ENCODE measurements at regions not wholly inside any gene's neighbourhood (a gene's known extent, or its start where the extent isn't known, plus 50 kb on each side); places are given as distances from the start of the nearest gene placed in this dataset.

DNA sequence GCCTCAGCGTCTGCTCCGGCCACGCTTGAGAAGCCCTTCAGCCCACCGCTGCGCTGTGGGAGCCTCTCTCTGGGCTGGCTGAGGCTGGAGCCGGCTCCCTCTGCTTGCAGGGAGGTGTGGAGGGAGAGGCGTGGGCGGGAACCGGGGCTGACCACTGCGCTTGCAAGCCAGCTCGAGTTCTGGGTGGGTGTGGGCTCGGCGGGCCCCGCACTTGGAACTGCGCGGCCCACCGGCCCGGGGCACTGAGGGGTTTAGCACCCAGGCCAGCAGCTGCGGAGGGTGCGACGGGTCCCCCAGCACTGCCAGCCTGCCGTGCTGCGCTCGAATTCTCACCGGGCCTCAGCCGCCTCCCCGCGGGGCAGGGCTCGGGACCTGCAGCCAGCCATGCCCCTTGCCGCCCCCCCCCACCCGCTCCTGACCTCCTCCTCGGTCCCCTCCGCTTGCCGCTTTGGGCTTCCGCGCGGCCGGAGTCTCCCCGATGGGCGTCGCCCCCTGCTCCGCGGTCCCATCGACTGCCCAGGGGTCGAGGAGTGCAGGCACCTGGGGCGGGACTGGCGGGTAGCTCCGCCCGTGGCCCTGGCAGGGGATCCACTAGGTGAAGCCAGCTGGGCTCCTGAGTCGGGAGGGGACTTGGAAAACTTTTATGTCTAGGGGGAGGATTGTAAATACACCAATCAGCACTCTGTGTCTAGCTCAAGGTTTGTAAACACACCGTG is 106.7 kb downstream of the RAP2B start:
- Histone ChIP-seq H3K9me3 (ENCODE audit: control insufficient read depth, insufficient read depth, low read depth, low read length) (no peaks in the 10 kb centered on the region), H3K36me3 (ENCODE audit: control insufficient read depth, insufficient read depth, low read length) (no peaks in the 10 kb centered on the region), H3K27me3 (ENCODE audit: control insufficient read depth, insufficient read depth, low read length) (no peaks in the 10 kb centered on the region), H3K4me3 (ENCODE audit: low read depth in 2 of 2, low read length in 2 of 2) (no peak overlapping the region), H3K27ac (ENCODE audit: low read length) (no peak overlapping the region), H3K4me1 (ENCODE audit: control insufficient read depth, insufficient read depth, low read length) (no peaks in the 10 kb centered on the region)
- in situ Hi-C loops (cut with HindIII; ENCODE audit: low pct_unique_long_range_greater_than_20kb, low sequenced_read_pairs): no loop called here
- no peak for ATAC-seq
- CTCF ChIA-PET: interaction anchor here (0.7 kb wide), 1 partner anchor 211 kb away, joined by 4 read pairs; no protein-coding TSS in a partner anchor
- no peak for DNase-seq (ENCODE audit: low read depth, low spot score)
- TF ChIP-seq, protein P1, sequence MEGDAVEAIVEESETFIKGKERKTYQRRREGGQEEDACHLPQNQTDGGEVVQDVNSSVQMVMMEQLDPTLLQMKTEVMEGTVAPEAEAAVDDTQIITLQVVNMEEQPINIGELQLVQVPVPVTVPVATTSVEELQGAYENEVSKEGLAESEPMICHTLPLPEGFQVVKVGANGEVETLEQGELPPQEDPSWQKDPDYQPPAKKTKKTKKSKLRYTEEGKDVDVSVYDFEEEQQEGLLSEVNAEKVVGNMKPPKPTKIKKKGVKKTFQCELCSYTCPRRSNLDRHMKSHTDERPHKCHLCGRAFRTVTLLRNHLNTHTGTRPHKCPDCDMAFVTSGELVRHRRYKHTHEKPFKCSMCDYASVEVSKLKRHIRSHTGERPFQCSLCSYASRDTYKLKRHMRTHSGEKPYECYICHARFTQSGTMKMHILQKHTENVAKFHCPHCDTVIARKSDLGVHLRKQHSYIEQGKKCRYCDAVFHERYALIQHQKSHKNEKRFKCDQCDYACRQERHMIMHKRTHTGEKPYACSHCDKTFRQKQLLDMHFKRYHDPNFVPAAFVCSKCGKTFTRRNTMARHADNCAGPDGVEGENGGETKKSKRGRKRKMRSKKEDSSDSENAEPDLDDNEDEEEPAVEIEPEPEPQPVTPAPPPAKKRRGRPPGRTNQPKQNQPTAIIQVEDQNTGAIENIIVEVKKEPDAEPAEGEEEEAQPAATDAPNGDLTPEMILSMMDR (IDR thresholded peaks at IDR 0.05): no peak
- TF ChIP-seq SIN3A (IDR thresholded peaks at IDR 0.05; ENCODE audit: borderline replicate concordance, insufficient read depth, low read depth, low read length) (no peak), POLR2AphosphoS5 (IDR thresholded peaks at IDR 0.05; ENCODE audit: low read depth, low read length) (no peak), TCF7L2 (IDR thresholded peaks at IDR 0.05; ENCODE audit: low read depth, low read length) (no peak)
- TF ChIP-seq, protein P2, sequence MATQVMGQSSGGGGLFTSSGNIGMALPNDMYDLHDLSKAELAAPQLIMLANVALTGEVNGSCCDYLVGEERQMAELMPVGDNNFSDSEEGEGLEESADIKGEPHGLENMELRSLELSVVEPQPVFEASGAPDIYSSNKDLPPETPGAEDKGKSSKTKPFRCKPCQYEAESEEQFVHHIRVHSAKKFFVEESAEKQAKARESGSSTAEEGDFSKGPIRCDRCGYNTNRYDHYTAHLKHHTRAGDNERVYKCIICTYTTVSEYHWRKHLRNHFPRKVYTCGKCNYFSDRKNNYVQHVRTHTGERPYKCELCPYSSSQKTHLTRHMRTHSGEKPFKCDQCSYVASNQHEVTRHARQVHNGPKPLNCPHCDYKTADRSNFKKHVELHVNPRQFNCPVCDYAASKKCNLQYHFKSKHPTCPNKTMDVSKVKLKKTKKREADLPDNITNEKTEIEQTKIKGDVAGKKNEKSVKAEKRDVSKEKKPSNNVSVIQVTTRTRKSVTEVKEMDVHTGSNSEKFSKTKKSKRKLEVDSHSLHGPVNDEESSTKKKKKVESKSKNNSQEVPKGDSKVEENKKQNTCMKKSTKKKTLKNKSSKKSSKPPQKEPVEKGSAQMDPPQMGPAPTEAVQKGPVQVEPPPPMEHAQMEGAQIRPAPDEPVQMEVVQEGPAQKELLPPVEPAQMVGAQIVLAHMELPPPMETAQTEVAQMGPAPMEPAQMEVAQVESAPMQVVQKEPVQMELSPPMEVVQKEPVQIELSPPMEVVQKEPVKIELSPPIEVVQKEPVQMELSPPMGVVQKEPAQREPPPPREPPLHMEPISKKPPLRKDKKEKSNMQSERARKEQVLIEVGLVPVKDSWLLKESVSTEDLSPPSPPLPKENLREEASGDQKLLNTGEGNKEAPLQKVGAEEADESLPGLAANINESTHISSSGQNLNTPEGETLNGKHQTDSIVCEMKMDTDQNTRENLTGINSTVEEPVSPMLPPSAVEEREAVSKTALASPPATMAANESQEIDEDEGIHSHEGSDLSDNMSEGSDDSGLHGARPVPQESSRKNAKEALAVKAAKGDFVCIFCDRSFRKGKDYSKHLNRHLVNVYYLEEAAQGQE (IDR thresholded peaks at IDR 0.05; ENCODE audit: insufficient read depth in 1 of 2, low read depth in 2 of 2, low read length in 1 of 2): no peak
- intact Hi-C loops (cut with micrococcal nuclease; ENCODE audit: unreplicated experiment): no loop called here
- POLR2A ChIA-PET: no interaction called here
- BruUV-seq (replicated peaks): no TSS peak

- Histone ChIP-seq H3K27ac (ENCODE audit: low read length) (no peak overlapping the region), H3K27me3 (ENCODE audit: control insufficient read depth, insufficient read depth, low read length) (no peaks in the 10 kb centered on the region), H3K4me1 (ENCODE audit: control insufficient read depth, insufficient read depth, low read length) (no peaks in the 10 kb centered on the region), H3K4me3 (ENCODE audit: low read depth in 2 of 2, low read length in 2 of 2) (no peak overlapping the region), H3K9me3 (ENCODE audit: control insufficient read depth, insufficient read depth, low read depth, low read length) (no peaks in the 10 kb centered on the region), H3K36me3 (ENCODE audit: control insufficient read depth, insufficient read depth, low read length) (no peaks in the 10 kb centered on the region)
- BruUV-seq (replicated peaks): no TSS peak
- ChIA-PET POLR2A (no interaction called here), CTCF (no interaction called here)
- in situ Hi-C loops (cut with HindIII; ENCODE audit: low pct_unique_long_range_greater_than_20kb, low sequenced_read_pairs): no loop called here
- ATAC-seq (no peak), DNase-seq (ENCODE audit: low read depth, low spot score) (no peak)
- intact Hi-C loops (cut with micrococcal nuclease; ENCODE audit: unreplicated experiment): no loop called here
- TF ChIP-seq, protein P2 (IDR thresholded peaks at IDR 0.05; ENCODE audit: insufficient read depth in 1 of 2, low read depth in 2 of 2, low read length in 1 of 2): no peak
- no peak for TF ChIP-seq TCF7L2 (IDR thresholded peaks at IDR 0.05; ENCODE audit: low read depth, low read length)
- no peak for TF ChIP-seq POLR2AphosphoS5 (IDR thresholded peaks at IDR 0.05; ENCODE audit: low read depth, low read length)
- TF ChIP-seq SIN3A (IDR thresholded peaks at IDR 0.05; ENCODE audit: borderline replicate concordance, insufficient read depth, low read depth, low read length): no peak
- TF ChIP-seq, protein P1 (IDR thresholded peaks at IDR 0.05): no peak
These were observed 107.7 kb downstream of the RAP2B start for GRCh38 chr3:153269730-153270129.

All from Panc1 (cell line).